ENCODE measurements at regions not wholly inside any gene's neighbourhood (a gene's known extent, or its start where the extent isn't known, plus 50 kb on each side); places are given as distances from the start of the nearest gene placed in this dataset.

DNA sequence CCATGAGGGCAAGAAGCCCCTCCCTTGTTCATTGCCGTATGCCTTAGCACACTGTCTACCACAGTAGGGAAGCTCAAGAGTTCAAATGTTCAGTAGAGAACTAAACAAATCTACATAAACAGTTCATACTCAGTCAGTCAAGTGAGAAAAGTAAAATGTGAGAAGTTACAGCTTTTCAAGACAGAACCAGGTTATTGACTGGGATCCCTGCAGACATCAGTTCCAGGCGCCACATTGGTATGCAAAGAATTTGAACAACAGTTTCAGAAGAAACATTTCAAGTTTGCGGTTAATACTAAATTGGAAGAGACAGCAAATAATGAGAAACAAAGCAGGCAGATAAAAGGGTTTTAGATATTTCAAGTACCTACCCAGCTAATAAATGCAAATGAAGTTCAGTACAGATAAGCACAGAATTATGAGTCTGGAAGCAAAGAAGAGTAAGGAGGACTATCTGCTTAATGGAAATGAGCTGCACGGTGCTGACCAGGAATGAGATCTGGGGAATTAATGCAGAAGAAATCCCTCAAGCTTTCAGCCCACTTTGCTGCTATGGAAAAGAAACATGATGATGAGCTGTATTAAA is 246.2 kb downstream of the HACE1 start:
- no peak for DNase-seq

- DNase-seq: no peak
Measured at GRCh38 chr6:104612541-104612940, 247.2 kb downstream of the HACE1 start.

- DNase-seq: no peak
Measured at GRCh38 chr6:104608101-104608500, 251.6 kb downstream of the HACE1 start.

DNA sequence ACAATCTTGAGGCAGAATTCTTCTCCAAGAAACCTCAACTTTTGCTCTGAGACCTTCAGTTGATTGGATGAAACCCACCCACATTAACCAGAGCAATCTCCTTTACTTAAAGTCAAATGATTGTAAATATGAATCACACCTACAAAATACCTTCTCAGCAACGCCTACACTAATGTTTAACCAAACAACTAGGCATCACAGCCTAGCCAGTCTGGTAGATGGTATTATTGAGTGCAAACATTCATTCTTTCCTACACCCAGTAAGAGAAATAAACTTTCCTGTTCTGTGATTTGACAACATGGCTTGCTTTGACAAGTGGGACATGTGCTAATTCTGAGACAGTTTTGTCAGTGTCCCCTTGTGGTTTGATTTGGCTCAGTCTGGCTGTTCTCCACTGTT is 252.2 kb downstream of the HACE1 start:
- DNase-seq: no peak

DNA sequence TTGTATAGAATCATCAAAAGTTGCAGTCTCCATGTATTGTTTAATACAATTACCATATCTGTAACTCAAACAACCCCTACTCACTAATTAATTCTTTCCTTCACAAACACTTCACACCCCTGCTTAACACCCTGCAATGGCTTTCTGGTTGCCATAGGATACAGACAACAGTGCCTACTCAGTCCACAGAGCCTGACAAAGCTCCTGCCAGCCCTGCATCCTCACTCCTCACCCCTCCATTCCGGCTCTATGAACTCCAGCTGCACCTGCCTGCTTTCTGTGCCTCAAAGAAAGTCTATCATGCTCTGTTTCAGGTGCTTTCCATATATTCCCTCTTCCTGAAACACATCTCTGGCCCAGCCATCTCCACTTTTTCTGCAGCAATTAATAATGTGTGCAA is 253.4 kb downstream of the HACE1 start:
- no peak for DNase-seq

GRCh38 chr6:104604685-104605084 is 255.0 kb downstream of the HACE1 start:
- DNase-seq: no peak

GRCh38 chr6:104603108-104603745 is 256.5 kb downstream of the HACE1 start:
- peak; percentile 68 for DNase-seq

GRCh38 chr6:104601721-104602120 is 258.0 kb downstream of the HACE1 start:
- no peak for DNase-seq

- DNase-seq: no peak
Measured at GRCh38 chr6:104601131-104601651, 258.5 kb downstream of the HACE1 start.

DNA sequence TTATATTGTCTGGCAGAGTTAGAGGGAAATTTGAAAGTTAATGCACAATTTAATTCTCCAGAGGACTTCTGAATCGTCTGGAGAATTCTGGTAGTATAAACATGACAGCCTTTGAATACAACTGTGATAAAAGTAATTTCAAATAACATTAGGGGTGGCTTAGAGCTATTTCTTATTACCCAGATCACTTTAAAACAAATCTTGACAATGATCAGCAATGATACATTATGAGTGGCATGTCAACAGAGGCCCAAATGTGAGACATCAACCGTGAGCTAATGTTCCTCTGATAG is 259.1 kb downstream of the HACE1 start:
- no peak for DNase-seq

DNA sequence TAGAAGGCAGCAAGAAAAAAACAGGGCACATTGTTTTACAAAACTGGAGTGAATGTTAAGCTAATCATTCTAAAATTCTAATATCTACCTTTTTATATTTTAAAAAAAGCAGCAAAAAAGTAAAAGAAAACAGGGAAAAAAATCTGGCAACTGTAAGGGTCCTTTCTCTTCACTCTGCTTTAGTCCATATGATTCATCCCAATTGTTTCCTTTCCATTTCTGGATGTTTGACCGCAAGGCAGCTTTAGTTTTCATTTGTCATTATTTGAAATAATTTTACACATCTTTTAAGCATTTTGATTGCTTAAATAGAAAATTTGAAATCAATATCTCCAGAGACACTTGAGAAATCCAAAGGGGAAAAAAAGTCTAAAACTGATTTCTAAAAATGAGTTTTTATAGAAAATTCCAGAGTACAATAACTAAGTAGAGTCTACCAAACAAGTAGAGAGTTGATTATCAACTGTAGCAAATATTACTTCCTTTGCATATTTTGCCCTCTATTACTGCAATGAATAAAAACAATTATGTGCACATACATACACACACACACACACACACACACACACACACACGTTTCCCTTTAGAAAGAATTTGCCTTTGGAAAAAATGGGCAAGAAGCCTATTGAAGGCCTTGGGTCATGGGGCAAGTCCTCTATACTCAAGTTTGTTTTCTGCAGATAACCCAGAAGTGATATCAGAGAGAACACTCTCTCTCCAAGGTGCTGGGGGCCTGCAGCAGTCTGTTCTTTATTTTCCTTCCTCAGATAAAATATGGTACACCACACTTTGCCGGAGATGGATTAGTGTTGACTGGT is 259.7 kb downstream of the HACE1 start:
- DNase-seq: no peak

GRCh38 chr6:104597541-104598050 is 262.1 kb downstream of the HACE1 start:
- no peak for DNase-seq

DNA sequence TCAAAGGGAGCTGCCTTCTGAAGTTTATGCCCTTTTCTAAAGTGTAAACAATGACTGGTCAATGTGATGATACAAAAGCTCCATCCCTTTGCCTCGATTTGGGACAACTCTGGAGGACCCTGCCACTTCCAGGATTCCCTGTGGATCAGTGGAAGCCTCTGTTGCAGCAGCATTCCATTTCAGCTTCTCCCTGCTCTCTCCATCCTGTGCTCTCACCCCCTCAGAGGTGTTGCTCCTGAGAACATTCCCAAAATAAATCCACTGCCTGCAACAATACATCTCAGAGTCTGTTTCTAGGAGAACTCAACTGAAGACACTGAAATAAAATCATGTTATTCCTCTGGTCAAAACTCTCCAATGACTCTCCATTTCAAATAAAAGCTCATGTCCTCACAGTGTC is 263.6 kb downstream of the HACE1 start:
- no peak for DNase-seq

DNA sequence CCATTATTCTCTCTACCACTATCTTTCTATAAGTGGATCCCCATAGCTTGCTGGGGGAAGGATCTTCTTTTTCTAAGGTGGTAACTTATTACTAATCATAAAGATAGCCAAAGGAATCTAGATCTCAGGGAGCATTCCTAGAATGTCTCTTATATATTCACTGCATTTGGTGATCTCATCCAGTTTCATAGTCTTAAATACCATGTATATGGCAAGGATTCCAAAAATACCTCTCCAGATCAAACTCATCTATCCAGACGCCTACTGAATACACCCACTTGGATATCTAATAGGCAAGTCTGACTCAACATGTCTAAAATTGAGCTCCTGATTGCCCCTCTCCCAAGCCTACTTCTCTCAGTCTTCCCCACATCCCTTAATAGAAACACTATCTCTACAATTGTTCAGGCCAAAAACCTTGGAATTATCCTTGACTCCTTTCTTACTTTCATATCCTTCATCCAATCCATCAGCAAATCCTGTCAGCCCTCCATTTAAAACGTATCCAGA is 264.4 kb downstream of the HACE1 start:
- no peak for DNase-seq

DNA sequence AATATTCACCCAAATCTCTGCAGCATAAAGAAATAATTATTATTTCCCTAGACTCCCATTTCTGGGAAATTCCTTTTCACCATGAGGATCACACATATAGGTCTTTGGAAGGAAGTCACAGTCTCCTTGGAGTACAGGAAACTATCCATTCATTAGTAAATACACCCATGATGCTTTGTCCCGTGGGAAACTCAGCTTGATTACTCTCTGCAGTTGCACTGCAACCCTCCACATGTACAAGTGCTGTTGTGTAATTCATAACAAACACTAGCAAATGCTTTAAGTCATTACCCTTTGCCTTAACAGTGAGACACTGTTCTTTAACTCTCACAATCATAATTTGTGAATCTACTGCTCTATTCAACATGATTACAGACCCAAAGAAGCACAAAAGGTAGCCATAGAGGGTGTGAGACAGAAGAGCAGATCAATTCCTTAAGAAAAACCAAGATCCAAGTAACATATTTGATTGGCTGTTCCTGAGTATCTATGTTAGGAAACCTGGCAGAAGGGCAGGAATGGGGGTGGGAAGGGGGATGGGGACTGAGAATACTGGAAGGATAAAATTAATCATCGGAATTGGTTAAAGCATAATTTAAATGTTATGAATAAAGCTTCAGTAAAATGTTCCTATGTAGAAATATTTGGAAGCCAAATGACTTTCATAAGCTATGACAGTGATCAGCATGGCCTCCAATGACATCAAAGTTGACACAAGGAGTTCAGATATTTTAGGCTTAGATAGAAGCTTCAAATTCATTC is 268.0 kb downstream of the HACE1 start:
- DNase-seq: no peak

DNA sequence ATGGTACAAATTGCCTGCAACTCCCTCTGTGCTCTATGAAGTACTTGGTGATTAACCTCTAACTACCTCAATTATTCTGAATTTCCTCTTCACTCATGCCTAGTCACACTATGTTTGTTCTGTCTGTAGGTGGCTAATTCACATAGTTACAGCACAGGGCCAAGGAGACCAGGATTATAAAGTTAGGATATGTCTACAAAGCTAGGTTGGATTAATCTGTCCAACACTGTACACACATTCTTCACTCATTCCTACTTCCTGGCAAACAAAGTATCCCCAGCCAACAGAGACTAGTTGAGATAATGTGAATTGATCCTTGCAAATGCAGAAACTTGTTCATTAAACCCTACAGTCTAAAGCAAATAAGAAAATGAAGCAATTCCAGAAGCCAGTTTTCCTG is 269.8 kb downstream of the HACE1 start:
- DNase-seq: no peak

GRCh38 chr6:104585646-104586045 is 274.1 kb downstream of the HACE1 start:
- no peak for DNase-seq

DNA sequence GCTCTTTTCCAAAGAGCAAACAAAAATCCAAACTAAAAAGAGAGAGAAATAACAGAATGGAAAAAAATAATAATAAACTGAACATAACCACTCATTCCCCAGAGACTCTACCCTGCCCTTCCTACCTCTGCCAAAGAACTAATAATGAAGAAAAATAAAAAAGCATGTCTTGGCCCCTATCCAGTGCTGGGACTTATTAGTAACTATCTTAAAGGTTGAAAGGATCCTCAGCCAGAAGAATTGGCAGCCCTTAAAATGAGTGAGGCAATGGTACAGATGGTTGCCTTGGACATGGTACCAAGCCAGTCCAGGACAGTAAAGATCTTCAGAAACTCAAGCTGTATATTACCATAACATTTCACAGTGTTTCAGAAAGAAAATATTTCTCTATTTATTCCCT is 279.3 kb downstream of the HACE1 start:
- no peak for DNase-seq

- DNase-seq: no peak
Measured at GRCh38 chr6:104579310-104579863, 280.3 kb downstream of the HACE1 start.

GRCh38 chr6:104575536-104575935 is 284.2 kb downstream of the HACE1 start:
- DNase-seq: no peak

DNA sequence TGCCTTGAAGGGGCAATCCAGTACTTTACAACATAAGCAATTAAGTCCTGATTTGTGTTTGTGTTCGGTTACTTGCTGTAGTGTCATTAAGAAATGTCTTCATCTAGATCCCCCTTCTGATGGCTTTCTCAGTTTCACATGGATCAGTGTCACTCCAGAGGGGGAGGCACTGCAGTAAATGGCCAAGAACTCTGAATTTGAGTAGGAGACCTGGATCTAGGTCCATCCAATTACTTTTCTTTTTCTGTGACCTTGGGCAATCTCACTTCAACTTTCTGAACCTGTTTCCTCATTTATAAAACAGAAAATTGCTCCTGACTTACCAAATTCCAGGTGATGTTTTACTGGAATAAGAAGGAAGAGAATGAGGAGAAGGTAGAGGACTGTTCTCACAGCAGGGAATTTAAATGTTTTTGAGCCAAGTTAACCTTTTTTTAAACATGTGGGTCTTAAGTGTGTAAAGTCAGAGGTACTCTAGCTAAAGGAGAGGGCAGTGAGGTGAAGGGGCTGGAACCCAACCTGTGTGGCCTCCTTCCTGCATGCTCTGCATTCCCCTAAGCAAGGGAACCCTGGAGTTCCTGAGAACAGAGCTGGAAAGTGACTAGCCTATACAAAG is 285.5 kb downstream of the HACE1 start:
- no peak for DNase-seq

DNA sequence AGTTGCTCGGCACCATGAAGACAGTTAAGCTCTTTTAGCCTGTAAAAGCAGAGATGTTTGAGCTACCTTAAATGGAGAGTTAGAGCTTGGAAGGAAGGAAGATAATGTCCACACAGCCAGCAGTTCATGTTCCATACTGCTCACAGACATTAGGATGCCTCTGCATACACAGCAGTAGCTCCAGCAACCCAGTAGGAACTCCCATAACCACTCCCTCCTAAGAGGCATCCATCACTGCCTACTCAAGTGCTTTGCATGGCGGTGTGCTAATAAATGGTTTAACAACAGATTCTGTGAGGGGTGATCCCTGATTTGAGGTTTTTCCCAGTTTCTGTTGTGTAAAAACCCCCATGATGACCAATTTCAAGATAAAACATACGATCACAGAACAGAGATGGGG is 286.4 kb downstream of the HACE1 start:
- DNase-seq: no peak

Data from activated CD4-positive, alpha-beta T cell treated with anti-CD3 and anti-CD28 coated beads, Interleukin-10, Interleukin-2, amounts not matched to agents 100 ng/mL and 50 ng/mL, durations not matched to agents 16 hours and 8 hours (primary cell).